Calu3 (cell line): ENCODE measurements at regions not wholly inside any gene's neighbourhood (a gene's known extent, or its start where the extent isn't known, plus 50 kb on each side); places are given as distances from the start of the nearest gene placed in this dataset.
"Not testable (repeated sequence)": the region's sequence is repeated elsewhere in the genome, so short reads cannot be mapped to it uniquely, and the experiment has no call there.

Source experiments
- BruUV-seq: library from RNA; stranded (reverse); fragments of 400-500 nt; replicated peaks from 2 replicates; lab custom pipeline; 2021; lab: Mats Ljungman, UMichigan
- CTCF ChIA-PET: fragments of 300-600 bp; sonication (Branson Sonifier 250); formaldehyde crosslinking; loops from one replicate; lab custom pipeline; 2022; ENCODE audit warnings: antibody characterized with exemption; lab: Charles Lee
- DNase-seq: peaks from one replicate; pipeline ENCODE4 v3.0.0; 2022
- H3K27ac Mint-ChIP-seq: one replicate; pipeline ENCODE4 v1.8.0; 2022; ENCODE audit warnings: mixed read lengths; ENCODE audit not compliant: unreplicated experiment
- H3K27me3 Mint-ChIP-seq: one replicate; pipeline ENCODE4 v1.8.0; 2022; ENCODE audit warnings: mixed read lengths; ENCODE audit not compliant: unreplicated experiment
- H3K36me3 Mint-ChIP-seq: one replicate; pipeline ENCODE4 v1.8.0; 2022; ENCODE audit warnings: mild to moderate bottlenecking, moderate library complexity, mixed read lengths; ENCODE audit not compliant: insufficient read depth, unreplicated experiment
- H3K4me1 Mint-ChIP-seq: one replicate; pipeline ENCODE4 v1.8.0; 2022; ENCODE audit warnings: mild to moderate bottlenecking, low read depth, mixed read lengths; ENCODE audit not compliant: unreplicated experiment
- H3K4me3 Mint-ChIP-seq: one replicate; pipeline ENCODE4 v1.8.0; 2022; ENCODE audit warnings: mild to moderate bottlenecking, low read depth, moderate library complexity, mixed read lengths; ENCODE audit not compliant: unreplicated experiment
- H3K9me3 Mint-ChIP-seq: one replicate; pipeline ENCODE4 v1.8.0; 2022; ENCODE audit warnings: low read depth, mixed read lengths; ENCODE audit not compliant: unreplicated experiment
- intact Hi-C: fragments of 100-400 bp; cut with micrococcal nuclease; formaldehyde crosslinking; loops from one replicate; pipeline ENCODE4 v1.10.0; 2022; ENCODE audit not compliant: unreplicated experiment
- TF ChIP-seq, protein P1 (sequence below): fragments of 200-600 bp; IDR thresholded peaks from one replicate; pipeline ENCODE4 v1.8.0; 2022; ENCODE audit warnings: antibody characterized with exemption; ENCODE audit not compliant: unreplicated experiment

DNA sequence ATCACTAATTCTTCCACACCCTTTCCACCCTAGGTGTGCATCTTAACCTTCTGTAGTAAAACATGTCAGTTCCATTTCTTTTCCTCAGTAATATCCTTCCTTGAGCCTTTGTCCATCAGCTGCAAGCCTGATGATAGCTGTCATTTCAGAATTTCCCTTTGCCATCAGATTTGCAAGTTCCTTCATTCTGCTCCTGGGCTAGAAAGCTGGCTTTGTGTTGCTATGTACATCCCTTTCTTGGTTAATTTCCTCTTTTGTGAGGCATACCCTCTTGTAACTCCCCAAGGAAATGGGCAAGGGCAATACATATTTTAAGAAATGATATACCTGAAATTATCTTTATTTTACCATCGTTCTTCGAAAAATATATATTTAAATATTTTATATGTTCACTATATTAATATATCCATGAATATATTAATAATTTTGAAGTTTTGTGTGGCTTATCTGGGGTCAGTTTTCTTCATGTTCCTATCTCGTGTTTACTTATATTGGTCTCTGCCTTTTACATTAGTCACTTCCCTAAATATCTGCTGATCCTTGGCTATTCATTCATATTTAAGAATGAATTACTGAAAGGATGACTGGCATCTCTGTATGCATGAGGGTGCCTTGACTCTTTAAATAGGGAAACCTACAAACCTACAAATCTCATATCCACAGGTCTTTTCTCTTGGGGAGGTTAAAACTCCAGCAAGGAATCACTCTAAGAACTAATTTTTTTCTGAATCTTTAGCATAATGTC, 143.8 kb downstream of the ZNF22 start:
- H3K9me3 Mint-ChIP-seq = no peaks in the 10 kb centered on the region
- H3K4me1 Mint-ChIP-seq = no peaks in the 10 kb centered on the region
- CTCF ChIA-PET = no interaction called here
- intact Hi-C loops = no loop called here
- no peak for DNase-seq
- no peak overlapping the region for H3K4me3 Mint-ChIP-seq
- H3K27ac Mint-ChIP-seq = no peak overlapping the region
- no peaks in the 10 kb centered on the region for H3K36me3 Mint-ChIP-seq
- TF ChIP-seq, protein P1, sequence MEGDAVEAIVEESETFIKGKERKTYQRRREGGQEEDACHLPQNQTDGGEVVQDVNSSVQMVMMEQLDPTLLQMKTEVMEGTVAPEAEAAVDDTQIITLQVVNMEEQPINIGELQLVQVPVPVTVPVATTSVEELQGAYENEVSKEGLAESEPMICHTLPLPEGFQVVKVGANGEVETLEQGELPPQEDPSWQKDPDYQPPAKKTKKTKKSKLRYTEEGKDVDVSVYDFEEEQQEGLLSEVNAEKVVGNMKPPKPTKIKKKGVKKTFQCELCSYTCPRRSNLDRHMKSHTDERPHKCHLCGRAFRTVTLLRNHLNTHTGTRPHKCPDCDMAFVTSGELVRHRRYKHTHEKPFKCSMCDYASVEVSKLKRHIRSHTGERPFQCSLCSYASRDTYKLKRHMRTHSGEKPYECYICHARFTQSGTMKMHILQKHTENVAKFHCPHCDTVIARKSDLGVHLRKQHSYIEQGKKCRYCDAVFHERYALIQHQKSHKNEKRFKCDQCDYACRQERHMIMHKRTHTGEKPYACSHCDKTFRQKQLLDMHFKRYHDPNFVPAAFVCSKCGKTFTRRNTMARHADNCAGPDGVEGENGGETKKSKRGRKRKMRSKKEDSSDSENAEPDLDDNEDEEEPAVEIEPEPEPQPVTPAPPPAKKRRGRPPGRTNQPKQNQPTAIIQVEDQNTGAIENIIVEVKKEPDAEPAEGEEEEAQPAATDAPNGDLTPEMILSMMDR = no peak
- no TSS peak for BruUV-seq
- H3K27me3 Mint-ChIP-seq = peaks cover 65% of the 10 kb centered on the region

DNA sequence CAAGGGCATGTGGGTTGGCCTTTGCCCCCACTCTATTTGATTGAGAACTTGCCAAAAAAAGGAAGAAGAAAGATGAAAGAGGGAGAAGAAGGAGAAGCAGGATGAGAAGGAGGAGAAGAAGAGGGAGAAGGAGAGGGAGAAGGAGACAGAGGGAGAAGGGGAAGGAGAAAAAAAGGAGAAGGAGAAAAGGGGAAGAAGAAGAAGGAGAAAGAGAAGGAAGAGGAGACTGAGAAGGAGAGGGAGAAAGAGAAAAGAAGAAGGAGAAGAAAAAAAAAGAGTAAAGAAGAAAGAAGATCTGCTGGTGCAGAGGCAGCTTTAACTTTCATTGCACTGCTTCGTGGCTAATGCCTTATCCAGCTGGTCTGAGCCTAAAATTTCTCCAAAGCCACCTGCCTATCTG, 144.4 kb downstream of the ZNF22 start:
- H3K27me3 Mint-ChIP-seq = peaks cover 58% of the 10 kb centered on the region
- H3K36me3 Mint-ChIP-seq, BruUV-seq, CTCF ChIA-PET, H3K9me3 Mint-ChIP-seq, H3K4me1 Mint-ChIP-seq, H3K4me3 Mint-ChIP-seq, intact Hi-C loops, DNase-seq, H3K27ac Mint-ChIP-seq: not testable (repeated sequence)

DNA sequence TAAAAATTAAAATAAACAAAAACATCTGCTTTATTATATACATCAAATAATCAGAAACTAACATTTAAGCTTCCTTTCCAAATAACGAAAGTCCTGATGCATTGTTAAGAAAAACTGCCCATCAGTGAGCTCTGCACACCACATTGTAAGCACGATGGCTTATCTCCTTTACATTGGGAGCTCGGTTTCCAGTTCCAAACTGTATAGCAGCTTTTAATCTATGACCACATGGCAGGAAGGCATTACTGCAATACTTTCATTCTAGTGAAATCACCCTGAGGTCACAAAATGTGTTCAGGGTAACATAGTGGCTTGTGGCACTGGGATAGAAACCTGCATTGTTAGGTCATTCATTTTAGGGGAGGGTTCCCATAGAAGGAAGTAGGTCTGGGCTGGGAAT, 146.3 kb downstream of the ZNF22 start:
- H3K4me3 Mint-ChIP-seq = no peak overlapping the region
- H3K27ac Mint-ChIP-seq = no peak overlapping the region
- BruUV-seq = no TSS peak
- intact Hi-C loops = no loop called here
- no peaks in the 10 kb centered on the region for H3K36me3 Mint-ChIP-seq
- H3K27me3 Mint-ChIP-seq = peaks cover 50% of the 10 kb centered on the region
- DNase-seq = no peak
- H3K4me1 Mint-ChIP-seq = no peaks in the 10 kb centered on the region
- no peaks in the 10 kb centered on the region for H3K9me3 Mint-ChIP-seq
- CTCF ChIA-PET = no interaction called here
- TF ChIP-seq, protein P1 = no peak

DNA sequence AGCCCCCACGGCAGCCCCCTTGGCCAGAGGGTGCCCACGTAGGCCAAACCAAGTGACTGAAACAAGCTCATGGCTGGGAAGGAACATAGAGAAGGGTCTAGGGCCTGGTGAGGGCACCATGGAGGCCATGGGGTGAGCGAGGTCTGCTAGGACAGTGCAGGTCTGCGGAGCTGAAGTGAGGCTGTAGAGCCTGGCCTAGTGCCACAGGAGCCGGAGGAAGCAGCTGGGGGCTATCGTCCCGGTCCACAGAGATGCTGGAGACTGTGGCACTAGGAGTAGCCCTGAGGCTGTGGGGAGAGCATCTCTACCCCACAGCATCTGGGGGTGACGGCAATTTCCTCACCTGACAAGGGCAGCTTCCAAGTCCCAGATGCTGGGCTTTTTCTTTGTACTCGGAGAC, 150.3 kb downstream of the ZNF22 start:
- no TSS peak for BruUV-seq

More for the DNA sequence above, 150.3 kb downstream of the ZNF22 start:
- no peak overlapping the region for H3K4me3 Mint-ChIP-seq
- TF ChIP-seq, protein P1 = no peak
- intact Hi-C loops = no loop called here
- CTCF ChIA-PET = no interaction called here
- no peak for DNase-seq
- no peaks in the 10 kb centered on the region for H3K36me3 Mint-ChIP-seq
- H3K4me1 Mint-ChIP-seq = no peaks in the 10 kb centered on the region
- no peak overlapping the region for H3K27ac Mint-ChIP-seq
- H3K27me3 Mint-ChIP-seq = peaks cover 37% of the 10 kb centered on the region
- no peaks in the 10 kb centered on the region for H3K9me3 Mint-ChIP-seq
